RWPE2 (cell line): ENCODE measurements at regions not wholly inside any gene's neighbourhood (a gene's known extent, or its start where the extent isn't known, plus 50 kb on each side); places are given as distances from the start of the nearest gene placed in this dataset.

Experiments used
- ATAC-seq: fragments of 200-7000 bp; cut with Tn5 transposase; 3 replicates; pipeline ENCODE4 v1.9.1; 2021; ENCODE audit warnings: low read depth
- DNase-seq: peaks from one replicate; pipeline ENCODE4 v3.0.0-alpha.2; 2020; ENCODE audit warnings: low spot score
- H3K27ac ChIP-seq: fragments of 450-650 bp; 2 replicates; pipeline ENCODE4 v1.5.1; 2017; ENCODE audit warnings: mild to moderate bottlenecking; ENCODE audit not compliant: poor library complexity, severe bottlenecking
- H3K27me3 ChIP-seq: fragments of 250-450 bp; sonication (Bioruptor Pico); 2 replicates; pipeline ENCODE4 v1.5.1; 2021; ENCODE audit warnings: mild to moderate bottlenecking, moderate library complexity; ENCODE audit not compliant: insufficient read depth, poor library complexity, severe bottlenecking
- H3K36me3 ChIP-seq: fragments of 250-450 bp; sonication (Bioruptor Pico); 2 replicates; pipeline ENCODE4 v1.5.1; 2020; ENCODE audit warnings: low read depth, mild to moderate bottlenecking, moderate library complexity
- H3K4me1 ChIP-seq: fragments of 250-450 bp; sonication (Bioruptor Pico); 2 replicates; pipeline ENCODE4 v1.5.1; 2021; ENCODE audit warnings: mild to moderate bottlenecking, moderate library complexity; ENCODE audit not compliant: insufficient read depth, poor library complexity, severe bottlenecking
- H3K4me3 ChIP-seq: fragments of 250-450 bp; sonication (Bioruptor Pico); 2 replicates; pipeline ENCODE4 v1.5.1; 2021; ENCODE audit warnings: mild to moderate bottlenecking, moderate library complexity; ENCODE audit not compliant: severe bottlenecking
- H3K9me3 ChIP-seq: fragments of 250-450 bp; sonication (Bioruptor Pico); 2 replicates; pipeline ENCODE4 v1.5.1; 2021; ENCODE audit warnings: mild to moderate bottlenecking, moderate library complexity; ENCODE audit not compliant: severe bottlenecking
- TF ChIP-seq, protein P1 (sequence below): fragments of 450-650 bp; IDR thresholded peaks from one replicate; pipeline ENCODE4 v1.5.1; 2017; ENCODE audit warnings: mild to moderate bottlenecking, moderate library complexity; ENCODE audit not compliant: poor library complexity, severe bottlenecking

GRCh38 chr18:76195601-76196000 is 299.4 kb downstream of the ZNF516 start:
- no peak for ATAC-seq
- Histone ChIP-seq H3K27me3 (peaks cover 12% of the 10 kb centered on the region), H3K9me3 (no peaks in the 10 kb centered on the region), H3K4me3 (no peak overlapping the region), H3K4me1 (no peaks in the 10 kb centered on the region), H3K27ac (no peak overlapping the region), H3K36me3 (no peaks in the 10 kb centered on the region)
- no peak for DNase-seq
- TF ChIP-seq, protein P1, sequence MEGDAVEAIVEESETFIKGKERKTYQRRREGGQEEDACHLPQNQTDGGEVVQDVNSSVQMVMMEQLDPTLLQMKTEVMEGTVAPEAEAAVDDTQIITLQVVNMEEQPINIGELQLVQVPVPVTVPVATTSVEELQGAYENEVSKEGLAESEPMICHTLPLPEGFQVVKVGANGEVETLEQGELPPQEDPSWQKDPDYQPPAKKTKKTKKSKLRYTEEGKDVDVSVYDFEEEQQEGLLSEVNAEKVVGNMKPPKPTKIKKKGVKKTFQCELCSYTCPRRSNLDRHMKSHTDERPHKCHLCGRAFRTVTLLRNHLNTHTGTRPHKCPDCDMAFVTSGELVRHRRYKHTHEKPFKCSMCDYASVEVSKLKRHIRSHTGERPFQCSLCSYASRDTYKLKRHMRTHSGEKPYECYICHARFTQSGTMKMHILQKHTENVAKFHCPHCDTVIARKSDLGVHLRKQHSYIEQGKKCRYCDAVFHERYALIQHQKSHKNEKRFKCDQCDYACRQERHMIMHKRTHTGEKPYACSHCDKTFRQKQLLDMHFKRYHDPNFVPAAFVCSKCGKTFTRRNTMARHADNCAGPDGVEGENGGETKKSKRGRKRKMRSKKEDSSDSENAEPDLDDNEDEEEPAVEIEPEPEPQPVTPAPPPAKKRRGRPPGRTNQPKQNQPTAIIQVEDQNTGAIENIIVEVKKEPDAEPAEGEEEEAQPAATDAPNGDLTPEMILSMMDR = no peak

DNA sequence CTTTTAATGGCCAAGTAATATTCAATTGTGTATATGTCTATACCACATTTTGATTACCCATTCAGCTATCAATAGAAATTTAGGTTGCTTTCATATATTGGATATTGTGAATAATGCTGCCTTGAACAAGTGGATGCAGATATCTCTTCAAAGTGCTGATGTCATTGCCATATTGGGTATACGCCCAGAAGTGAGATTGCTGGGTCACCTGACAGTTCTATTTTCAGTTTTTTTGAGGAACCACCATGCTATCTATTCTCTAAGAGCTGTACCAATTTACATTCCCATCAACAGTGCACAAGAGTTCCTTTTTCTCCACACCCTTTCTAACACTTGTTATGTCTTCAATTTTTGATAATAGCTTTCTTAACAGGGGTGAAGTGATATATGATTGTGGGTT is 306.9 kb downstream of the ZNF516 start:
- no peak overlapping the region for H3K27ac ChIP-seq
- DNase-seq (no peak), ATAC-seq (no peak)
- no peaks in the 10 kb centered on the region for H3K4me1 ChIP-seq
- peaks cover 9% of the 10 kb centered on the region for H3K27me3 ChIP-seq
- H3K36me3 ChIP-seq = no peaks in the 10 kb centered on the region
- no peaks in the 10 kb centered on the region for H3K9me3 ChIP-seq
- TF ChIP-seq, protein P1 = no peak
- no peak overlapping the region for H3K4me3 ChIP-seq

- DNase-seq (no peak), ATAC-seq (no peak)
- peaks cover 8% of the 10 kb centered on the region for H3K27me3 ChIP-seq
- TF ChIP-seq, protein P1 = no peak
- H3K9me3 ChIP-seq = no peaks in the 10 kb centered on the region
- H3K4me1 ChIP-seq = no peaks in the 10 kb centered on the region
- no peak overlapping the region for H3K4me3 ChIP-seq
- H3K27ac ChIP-seq = no peak overlapping the region
- H3K36me3 ChIP-seq = no peaks in the 10 kb centered on the region
Measured at GRCh38 chr18:76179257-76179656, 315.8 kb downstream of the ZNF516 start.

DNA sequence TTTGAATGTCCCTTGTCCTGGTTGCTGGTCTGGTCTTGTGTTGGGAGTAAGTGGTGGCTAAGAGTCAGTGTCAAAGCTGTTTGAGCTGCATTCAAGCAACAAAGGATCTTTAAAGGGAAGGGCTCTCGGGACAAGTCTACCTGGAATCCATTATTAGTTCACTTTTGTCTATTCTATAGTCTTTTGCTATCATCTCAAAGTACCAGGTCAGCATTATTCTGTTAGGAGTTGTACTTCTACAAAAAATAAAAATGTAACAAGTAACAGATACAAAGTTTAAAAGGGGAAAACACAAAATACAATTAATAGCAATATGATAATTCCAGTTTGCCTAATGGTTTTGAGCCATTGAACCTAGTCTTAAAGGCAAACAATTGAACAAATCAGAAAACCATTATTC is 317.9 kb downstream of the ZNF516 start:
- Histone ChIP-seq H3K27me3 (no peaks in the 10 kb centered on the region), H3K27ac (no peak overlapping the region), H3K4me1 (no peaks in the 10 kb centered on the region), H3K9me3 (no peaks in the 10 kb centered on the region), H3K4me3 (no peak overlapping the region), H3K36me3 (no peaks in the 10 kb centered on the region)
- TF ChIP-seq, protein P1 = no peak
- no peak for DNase-seq
- ATAC-seq = no peak

DNA sequence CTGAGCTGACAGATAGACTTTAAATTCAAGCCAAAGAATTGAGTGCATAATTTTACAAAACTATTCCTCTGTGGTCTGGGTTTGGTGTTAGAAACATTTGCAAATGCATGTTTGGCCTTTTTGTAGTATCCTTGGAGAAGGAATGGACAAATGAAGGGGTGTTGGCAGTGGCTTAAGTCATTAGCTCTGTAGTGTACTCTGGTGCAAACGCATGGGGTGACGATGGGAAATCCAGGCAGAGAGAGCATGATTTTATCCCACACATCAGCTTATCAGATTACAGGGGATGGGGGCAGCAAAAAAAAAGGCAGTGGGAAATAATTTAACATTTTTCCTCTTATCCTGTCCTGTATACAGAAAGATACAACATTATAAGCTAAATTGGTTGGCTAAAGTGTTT is 320.6 kb downstream of the ZNF516 start:
- TF ChIP-seq, protein P1 = no peak
- H3K27me3 ChIP-seq = peaks cover 3% of the 10 kb centered on the region
- no peaks in the 10 kb centered on the region for H3K4me1 ChIP-seq
- no peak for DNase-seq
- H3K4me3 ChIP-seq = no peak overlapping the region
- no peaks in the 10 kb centered on the region for H3K36me3 ChIP-seq
- ATAC-seq = no peak
- no peaks in the 10 kb centered on the region for H3K9me3 ChIP-seq
- no peak overlapping the region for H3K27ac ChIP-seq
